GM19035 (cell line): ENCODE measurements at regions not wholly inside any gene's neighbourhood (a gene's known extent, or its start where the extent isn't known, plus 50 kb on each side); places are given as distances from the start of the nearest gene placed in this dataset.
"Not testable (repeated sequence)": the region's sequence is repeated elsewhere in the genome, so short reads cannot be mapped to it uniquely, and the experiment has no call there.

Experiments
- ATAC-seq: cut with Tn5 transposase; IDR thresholded peaks from one replicate; pipeline ENCODE4 v1.9.1; 2021; ENCODE audit not compliant: unreplicated experiment

- no peak for ATAC-seq
Observed at GRCh38 chr2:193841384-193842150, 1646.8 kb upstream of the TMEFF2 start.

- no peak for ATAC-seq
Observed at GRCh38 chr2:193837111-193837738, 1642.5 kb upstream of the TMEFF2 start.

GRCh38 chr2:193836424-193837006 lies 1641.8 kb upstream of the TMEFF2 start:
- not testable (repeated sequence) for ATAC-seq

DNA sequence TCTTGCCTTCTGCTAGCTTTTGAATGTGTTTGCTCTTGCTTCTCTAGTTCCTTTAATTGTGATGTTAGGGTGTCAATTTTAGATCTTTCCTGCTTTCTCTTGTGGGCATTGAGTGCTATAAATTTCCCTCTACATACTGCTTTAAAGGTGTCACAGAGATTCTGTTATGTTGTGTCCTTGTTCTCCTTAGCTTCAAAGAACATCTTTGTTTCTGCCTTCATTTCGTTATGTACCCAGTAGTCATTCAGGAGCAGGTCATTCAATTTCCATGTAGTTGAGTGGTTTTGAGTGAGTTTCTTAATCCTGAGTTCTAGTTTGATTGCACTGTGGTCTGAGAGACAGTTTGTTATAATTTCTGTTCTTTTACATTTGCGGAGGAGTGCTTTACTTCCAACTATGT lies 1639.2 kb upstream of the TMEFF2 start:
- not testable (repeated sequence) for ATAC-seq

DNA sequence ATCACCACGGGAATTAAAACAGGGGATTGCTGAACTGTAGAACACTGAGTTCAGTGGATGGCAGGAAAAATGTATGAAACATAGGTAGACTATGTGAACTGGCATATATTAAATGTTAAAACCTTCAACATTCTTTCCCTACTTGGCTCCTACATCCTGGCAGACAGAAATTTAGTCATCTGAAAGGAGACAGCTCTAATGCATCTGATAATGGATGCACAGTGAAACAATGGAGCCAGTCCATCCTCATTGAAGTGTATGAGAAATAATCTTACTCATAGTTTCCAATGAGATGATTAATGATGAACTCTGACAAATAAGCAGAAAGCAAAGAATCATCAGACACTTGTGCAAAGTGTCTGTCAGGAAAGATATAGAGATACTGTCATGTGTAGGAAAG lies 1629.7 kb upstream of the TMEFF2 start:
- ATAC-seq = no peak

GRCh38 chr2:193818801-193819499 lies 1624.2 kb upstream of the TMEFF2 start:
- ATAC-seq = no peak

DNA sequence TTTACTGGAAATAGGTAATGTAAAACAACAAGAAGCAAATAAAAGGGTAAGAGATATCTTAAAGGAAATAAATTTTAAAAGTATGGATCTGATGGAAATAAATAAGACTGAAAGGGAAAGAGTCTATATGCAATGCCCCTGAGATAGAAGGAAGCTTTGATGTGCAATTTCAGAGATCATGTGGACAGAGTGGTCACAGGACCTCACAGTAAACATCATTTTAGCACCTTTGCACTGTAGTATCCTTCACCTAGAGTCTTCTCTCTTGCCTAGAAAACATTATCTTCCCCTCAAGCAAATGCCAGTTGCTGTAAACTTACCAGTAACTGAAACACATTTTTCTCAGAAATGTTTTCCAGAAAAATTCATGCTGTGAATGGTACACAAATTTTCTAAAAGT lies 1621.3 kb upstream of the TMEFF2 start:
- no peak for ATAC-seq

DNA sequence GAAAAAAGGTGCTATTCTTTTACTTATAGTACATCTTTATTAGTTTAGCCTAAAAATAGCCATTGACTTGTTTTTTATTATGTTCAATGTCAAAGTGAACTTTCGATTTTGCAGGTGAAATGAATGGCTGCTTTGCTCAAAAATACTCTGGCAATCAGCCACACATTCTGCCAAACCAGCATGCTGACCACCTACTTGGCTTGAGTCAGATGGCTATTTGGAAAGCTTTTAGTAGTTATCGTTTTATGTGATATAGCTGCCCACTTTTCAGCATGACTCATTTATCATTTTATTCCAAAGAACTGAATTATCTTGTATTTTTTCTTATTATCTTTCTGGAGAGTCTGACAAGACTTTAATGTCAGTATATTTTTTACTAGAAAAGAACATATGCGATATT lies 1615.8 kb upstream of the TMEFF2 start:
- ATAC-seq = no peak

DNA sequence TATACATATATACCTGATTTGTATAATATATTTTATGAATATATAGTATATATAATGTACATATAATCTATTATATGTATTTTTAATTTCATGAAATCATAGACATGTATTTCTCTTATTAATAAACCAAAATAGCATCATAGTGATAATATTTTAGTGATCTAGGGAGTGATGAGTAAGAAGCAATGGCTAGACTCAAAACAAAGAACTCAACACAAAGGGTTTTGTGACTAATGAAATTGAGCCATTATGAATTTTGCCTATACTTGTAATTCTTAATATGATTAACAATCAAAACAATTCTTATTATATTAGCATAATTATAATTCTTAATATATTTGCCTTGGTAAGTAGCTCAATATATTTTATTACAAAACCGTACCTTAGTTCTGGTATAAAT lies 1614.1 kb upstream of the TMEFF2 start:
- no peak for ATAC-seq

DNA sequence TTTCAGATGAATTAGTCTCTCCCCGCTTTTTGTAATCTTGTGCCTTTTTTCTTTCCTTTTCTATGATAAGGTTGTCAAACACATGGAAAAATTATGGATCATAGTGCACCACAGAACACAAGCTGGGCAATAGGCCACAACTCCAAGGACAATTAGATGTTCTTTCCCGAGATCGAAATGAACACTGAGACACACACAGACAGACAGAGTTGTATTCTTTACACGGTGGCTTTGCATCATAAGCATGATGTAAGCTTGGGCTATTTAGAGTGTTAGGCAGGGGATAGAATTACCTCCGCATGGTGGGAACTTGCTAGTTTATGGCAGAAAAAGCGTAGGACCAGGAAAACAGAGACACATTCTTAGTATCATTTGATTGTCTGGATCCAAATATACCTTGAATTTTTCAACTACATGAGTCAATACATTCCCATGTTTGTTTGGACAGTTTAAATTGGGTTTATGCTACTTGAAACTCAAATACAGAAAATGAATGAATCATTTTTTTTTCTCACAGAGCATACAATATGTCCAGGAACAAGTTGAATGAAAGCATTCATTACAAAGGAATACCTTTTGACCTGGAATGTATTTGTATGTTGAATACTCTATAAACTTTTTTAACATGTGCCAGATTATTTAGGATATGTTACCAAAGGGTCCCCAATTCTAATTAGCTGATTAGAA lies 1611.5 kb upstream of the TMEFF2 start:
- ATAC-seq = no peak

DNA sequence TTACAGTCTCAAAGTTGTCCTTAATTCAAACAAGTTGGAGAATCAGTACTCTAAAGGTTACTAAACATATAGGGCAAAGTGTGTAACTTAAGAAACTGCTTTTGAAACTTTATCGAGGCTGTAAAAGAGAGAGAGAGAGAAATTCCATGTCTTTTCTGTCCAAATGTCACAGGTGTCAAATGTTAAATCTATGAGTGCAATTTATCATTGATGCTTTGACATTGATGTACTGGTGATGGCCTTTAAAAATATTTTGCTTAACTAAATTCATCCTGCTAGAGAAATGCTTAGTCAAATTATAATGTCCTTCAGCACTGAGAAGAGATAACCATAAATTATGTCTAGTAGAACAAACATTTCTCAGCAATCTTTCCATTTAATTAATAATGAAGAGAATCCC lies 1602.1 kb upstream of the TMEFF2 start:
- no peak for ATAC-seq

DNA sequence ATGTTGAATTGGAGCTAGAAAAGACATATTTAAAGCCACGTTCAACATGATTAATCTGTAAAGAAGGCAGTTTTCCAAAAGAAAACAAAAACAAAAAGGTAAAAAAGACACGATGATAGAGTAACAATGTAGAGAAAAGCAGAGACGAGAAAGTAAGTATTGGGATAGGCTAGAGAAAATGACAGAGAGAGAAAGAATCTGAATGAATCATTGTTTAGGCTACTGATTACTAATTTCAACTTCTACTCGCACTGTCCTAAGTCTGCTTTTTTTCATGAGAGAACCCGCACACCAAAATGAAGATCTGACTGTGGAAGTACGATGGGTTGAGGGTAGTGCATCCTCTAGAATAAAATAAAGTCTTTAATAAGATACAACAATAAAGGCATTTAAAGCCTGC lies 1599.2 kb upstream of the TMEFF2 start:
- no peak for ATAC-seq

- ATAC-seq = no peak
Observed at GRCh38 chr2:193783681-193784080, 1588.9 kb upstream of the TMEFF2 start.

DNA sequence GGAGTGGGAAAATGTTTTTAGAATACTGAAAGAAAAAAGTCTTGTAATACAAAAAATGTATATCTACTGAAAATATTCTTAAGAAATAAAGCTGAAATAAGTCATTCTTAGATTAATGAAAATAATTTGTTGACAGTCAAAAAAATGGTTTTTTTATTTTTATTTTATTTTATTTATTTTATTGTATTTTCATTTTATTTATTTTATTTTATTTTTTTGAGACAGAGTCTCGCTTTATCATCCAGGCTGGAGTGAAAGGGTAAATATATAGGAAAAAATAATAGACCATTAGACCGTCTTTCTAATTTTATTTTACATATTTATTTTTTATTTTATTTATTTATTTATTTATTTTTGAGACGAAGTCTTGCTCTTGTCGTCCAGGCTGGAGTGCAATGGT lies 1583.6 kb upstream of the TMEFF2 start:
- no peak for ATAC-seq

- ATAC-seq = no peak
Observed at GRCh38 chr2:193776988-193777387, 1582.3 kb upstream of the TMEFF2 start.

GRCh38 chr2:193774166-193774565 lies 1579.4 kb upstream of the TMEFF2 start:
- ATAC-seq = no peak

GRCh38 chr2:193751299-193751698 lies 1556.6 kb upstream of the TMEFF2 start:
- ATAC-seq = no peak

DNA sequence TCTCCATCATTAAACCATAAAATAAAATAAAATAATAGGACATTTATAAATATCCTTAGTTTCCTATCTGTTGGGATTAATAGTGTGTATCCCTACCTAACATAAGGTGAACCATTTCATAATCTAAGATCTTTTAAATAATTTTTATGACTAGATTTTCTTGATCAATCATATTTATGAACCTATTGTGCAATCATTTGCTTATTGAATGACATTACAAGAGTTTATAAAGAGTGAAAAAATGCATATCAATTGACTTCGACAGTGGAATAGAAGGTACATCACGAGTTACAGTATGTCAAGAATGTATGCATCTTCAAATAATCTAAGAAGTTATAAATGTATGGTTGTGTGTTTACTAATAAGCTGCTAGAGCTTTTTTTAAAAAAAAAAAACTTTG lies 1554.8 kb upstream of the TMEFF2 start:
- ATAC-seq = no peak

DNA sequence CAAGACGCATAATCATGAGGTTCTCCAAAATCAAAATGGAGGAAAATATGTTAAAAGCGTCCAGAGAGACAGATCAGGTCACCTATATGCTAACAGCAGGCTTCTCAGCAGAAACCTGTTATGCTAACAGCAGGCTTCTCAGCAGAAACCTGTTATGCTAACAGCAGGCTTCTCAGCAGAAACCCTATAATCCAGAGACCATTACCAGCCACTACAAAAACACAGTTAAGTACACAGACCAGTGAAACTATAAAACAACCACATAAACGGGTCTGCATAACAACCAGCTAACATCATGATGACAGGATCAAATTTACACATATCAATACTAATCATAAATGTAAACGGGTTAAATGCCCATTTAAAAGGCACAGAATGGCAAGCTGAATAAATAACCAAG lies 1548.4 kb upstream of the TMEFF2 start:
- no peak for ATAC-seq

DNA sequence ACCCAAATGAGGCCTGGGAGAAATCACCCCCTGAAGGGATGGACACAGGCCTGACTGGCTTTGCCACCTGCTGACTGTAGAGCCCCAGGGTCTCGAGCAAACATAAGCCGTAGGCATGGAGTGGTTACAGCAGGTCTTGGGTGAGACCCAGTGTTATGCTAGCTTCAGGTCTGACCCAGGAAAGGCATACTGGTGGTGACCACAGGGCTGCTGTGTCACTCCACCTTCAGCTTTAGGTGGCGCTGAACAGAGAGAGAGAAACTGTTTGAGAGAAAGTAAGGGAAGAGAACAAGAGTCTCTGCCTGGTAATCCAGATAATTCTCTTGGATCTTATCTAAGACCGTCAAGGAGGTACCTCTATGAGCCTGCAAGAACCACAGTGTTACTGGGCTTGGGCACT lies 1544.2 kb upstream of the TMEFF2 start:
- ATAC-seq = no peak

GRCh38 chr2:193712912-193713311 lies 1518.2 kb upstream of the TMEFF2 start:
- no peak for ATAC-seq
